GM12878 (cell line): ENCODE measurements at regions not wholly inside any gene's neighbourhood (a gene's known extent, or its start where the extent isn't known, plus 50 kb on each side); places are given as distances from the start of the nearest gene placed in this dataset.

Experiments used
- EP300 ChIP-seq, 2 experiments: fragments of 150-350 bp in 1 of 2; IDR thresholded peaks; 2 replicates each; pipeline ENCODE4 v1.6.1; 2011 to 2012; ENCODE audit warnings: low read depth in 2 of 2, low read length in 2 of 2, borderline replicate concordance in 1 of 2, improper control_type of control experiment in 1 of 2, inconsistent platforms in 1 of 2; ENCODE audit not compliant: control insufficient read depth in 1 of 2
- POLR2A ChIP-seq: IDR thresholded peaks from 2 replicates; pipeline ENCODE4 v1.6.1; 2011; ENCODE audit warnings: low read depth, mild to moderate bottlenecking, low read length
- POLR2AphosphoS5 ChIP-seq: IDR thresholded peaks from 2 replicates; pipeline ENCODE4 v1.6.1; 2011; ENCODE audit warnings: mild to moderate bottlenecking, low read length, inconsistent platforms

DNA sequence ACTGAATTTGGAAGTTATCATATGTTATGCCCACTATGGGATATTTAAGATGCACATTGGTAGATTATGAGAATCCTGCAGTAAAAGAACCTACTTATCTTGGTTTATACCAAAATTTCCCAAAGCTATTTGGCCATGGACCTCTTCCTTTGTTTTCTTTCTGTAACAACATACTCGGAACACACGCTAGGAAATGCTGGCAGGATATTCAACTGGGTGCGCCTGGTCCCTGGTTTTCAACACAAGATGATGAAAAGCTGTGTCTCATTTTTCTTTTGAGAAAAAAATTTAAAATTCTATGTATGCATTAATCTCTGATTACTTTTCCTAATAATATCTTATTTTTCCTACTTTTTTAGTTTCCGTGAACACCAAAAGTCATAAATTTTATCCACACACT, 128.5 kb upstream of the NRP1 start:
- TF ChIP-seq EP300 (IDR thresholded peaks at IDR 0.05; ENCODE audit: borderline replicate concordance in 1 of 2, control insufficient read depth in 1 of 2, low read depth in 2 of 2, low read length in 2 of 2) (no peak), POLR2AphosphoS5 (no peak), POLR2A (no peak)
